H1 (cell line): ENCODE measurements at regions not wholly inside any gene's neighbourhood (a gene's known extent, or its start where the extent isn't known, plus 50 kb on each side); places are given as distances from the start of the nearest gene placed in this dataset.

Experiments used
- SP4 ChIP-seq: IDR thresholded peaks from 2 replicates; pipeline ENCODE4 v1.6.1; 2012; ENCODE audit warnings: low read length, inconsistent platforms
- USF2 ChIP-seq: IDR thresholded peaks from 2 replicates; pipeline ENCODE4 v1.6.1; 2011; ENCODE audit warnings: low read length, improper control_type of control experiment

GRCh38 chr12:42791399-42791798 is 201.9 kb upstream of the PRICKLE1 start (continued):
- TF ChIP-seq USF2 (no peak), SP4 (no peak)
- TF ChIP-seq, all 59 proteins: peak for 0
